ENCODE measurements at regions not wholly inside any gene's neighbourhood (a gene's known extent, or its start where the extent isn't known, plus 50 kb on each side); places are given as distances from the start of the nearest gene placed in this dataset.
"Not testable (repeated sequence)": the region's sequence is repeated elsewhere in the genome, so short reads cannot be mapped to it uniquely, and the experiment has no call there.

GRCh38 chr9:1173211-1173610 lies 123.1 kb downstream of the DMRT2 start:
- TF ChIP-seq CTCF (IDR thresholded peaks at IDR 0.05; ENCODE audit: low read depth, low read length): no peak
- no peak for DNase-seq (ENCODE audit: low read depth in 1 of 2, low spot score in 1 of 2)
- no peak overlapping the region for H3K27ac ChIP-seq
- no peaks in the 10 kb centered on the region for H3K9me3 ChIP-seq (ENCODE audit: low read depth)
- H3K4me1 ChIP-seq (ENCODE audit: low read depth): no peaks in the 10 kb centered on the region
- no peaks in the 10 kb centered on the region for H3K36me3 ChIP-seq
- no peaks in the 10 kb centered on the region for H3K27me3 ChIP-seq
- H3K4me3 ChIP-seq: no peak overlapping the region

- H3K36me3 ChIP-seq: no peaks in the 10 kb centered on the region
- H3K27ac ChIP-seq: no peak overlapping the region
- H3K27me3 ChIP-seq: no peaks in the 10 kb centered on the region
- H3K4me3 ChIP-seq: no peak overlapping the region
- no peak for DNase-seq (ENCODE audit: low read depth in 1 of 2, low spot score in 1 of 2)
- no peak for TF ChIP-seq CTCF (IDR thresholded peaks at IDR 0.05; ENCODE audit: low read depth, low read length)
- no peaks in the 10 kb centered on the region for H3K9me3 ChIP-seq (ENCODE audit: low read depth)
- no peaks in the 10 kb centered on the region for H3K4me1 ChIP-seq (ENCODE audit: low read depth)
Measured at GRCh38 chr9:1173993-1174392, 123.8 kb downstream of the DMRT2 start.

- TF ChIP-seq CTCF (IDR thresholded peaks at IDR 0.05; ENCODE audit: low read depth, low read length): no peak
- H3K4me3 ChIP-seq: no peak overlapping the region
- H3K27me3 ChIP-seq: no peaks in the 10 kb centered on the region
- no peaks in the 10 kb centered on the region for H3K36me3 ChIP-seq
- no peaks in the 10 kb centered on the region for H3K4me1 ChIP-seq (ENCODE audit: low read depth)
- no peak for DNase-seq (ENCODE audit: low read depth in 1 of 2, low spot score in 1 of 2)
- no peaks in the 10 kb centered on the region for H3K9me3 ChIP-seq (ENCODE audit: low read depth)
- no peak overlapping the region for H3K27ac ChIP-seq
Measured at GRCh38 chr9:1179366-1179765, 129.2 kb downstream of the DMRT2 start.

GRCh38 chr9:1184146-1184545 lies 134.0 kb downstream of the DMRT2 start:
- DNase-seq (ENCODE audit: low read depth in 1 of 2, low spot score in 1 of 2): no peak

GRCh38 chr9:1187137-1187536 lies 137.0 kb downstream of the DMRT2 start:
- H3K36me3 ChIP-seq; DNase-seq (ENCODE audit: low read depth in 1 of 2, low spot score in 1 of 2); H3K9me3 ChIP-seq (ENCODE audit: low read depth); H3K27me3 ChIP-seq; H3K4me1 ChIP-seq (ENCODE audit: low read depth); H3K27ac ChIP-seq; H3K4me3 ChIP-seq: not testable (repeated sequence)

More at GRCh38 chr9:1184146-1184545, 134.0 kb downstream of the DMRT2 start:
- Histone ChIP-seq H3K4me3 (no peak overlapping the region), H3K9me3 (ENCODE audit: low read depth) (no peaks in the 10 kb centered on the region), H3K36me3 (no peaks in the 10 kb centered on the region), H3K4me1 (ENCODE audit: low read depth) (no peaks in the 10 kb centered on the region), H3K27me3 (no peaks in the 10 kb centered on the region), H3K27ac (no peak overlapping the region)
- TF ChIP-seq CTCF (IDR thresholded peaks at IDR 0.05; ENCODE audit: low read depth, low read length): no peak

GRCh38 chr9:1195636-1196035 lies 145.5 kb downstream of the DMRT2 start:
- DNase-seq (ENCODE audit: low read depth in 1 of 2, low spot score in 1 of 2); H3K36me3 ChIP-seq; H3K27ac ChIP-seq; H3K9me3 ChIP-seq (ENCODE audit: low read depth); H3K4me1 ChIP-seq (ENCODE audit: low read depth); H3K27me3 ChIP-seq; H3K4me3 ChIP-seq: not testable (repeated sequence)

- H3K4me3 ChIP-seq: no peak overlapping the region
- TF ChIP-seq CTCF (IDR thresholded peaks at IDR 0.05; ENCODE audit: low read depth, low read length): no peak
- H3K27me3 ChIP-seq: no peaks in the 10 kb centered on the region
- no peak overlapping the region for H3K27ac ChIP-seq
- DNase-seq (ENCODE audit: low read depth in 1 of 2, low spot score in 1 of 2): no peak
- H3K9me3 ChIP-seq (ENCODE audit: low read depth): no peaks in the 10 kb centered on the region
- H3K4me1 ChIP-seq (ENCODE audit: low read depth): no peaks in the 10 kb centered on the region
- no peaks in the 10 kb centered on the region for H3K36me3 ChIP-seq
Measured at GRCh38 chr9:1198085-1198484, 147.9 kb downstream of the DMRT2 start.
